COLO668 (cell line): ENCODE measurements at regions not wholly inside any gene's neighbourhood (a gene's known extent, or its start where the extent isn't known, plus 50 kb on each side); places are given as distances from the start of the nearest gene placed in this dataset.

Experiments used
- DNase-seq: peaks from one replicate; lab custom pipeline; 2025; ENCODE audit not compliant: unreplicated experiment; lab: John Stamatoyannopoulos, UW

- DNase-seq: no peak
Measured at GRCh38 chr21:37967036-37967435, 50.8 kb upstream of the KCNJ6 start.

DNA sequence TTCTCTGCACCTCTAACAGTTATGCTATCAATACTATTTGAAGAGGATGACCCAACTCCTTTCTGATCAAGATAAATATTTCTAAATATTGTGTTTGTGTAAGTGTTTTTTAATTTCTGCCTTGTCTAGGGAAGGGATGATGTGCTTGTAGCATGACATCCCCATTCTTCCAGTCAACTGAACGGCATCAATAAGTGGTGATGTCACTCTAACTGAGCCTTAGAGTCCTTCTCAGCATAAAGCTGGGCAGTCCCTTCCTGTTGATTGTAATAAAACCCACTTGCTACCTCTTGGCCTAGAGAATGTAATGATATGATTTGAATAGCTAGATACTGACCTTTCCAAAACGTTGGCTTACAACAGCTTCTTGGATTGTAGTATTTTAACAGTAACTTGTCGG, 52.5 kb upstream of the KCNJ6 start:
- no peak for DNase-seq

DNA sequence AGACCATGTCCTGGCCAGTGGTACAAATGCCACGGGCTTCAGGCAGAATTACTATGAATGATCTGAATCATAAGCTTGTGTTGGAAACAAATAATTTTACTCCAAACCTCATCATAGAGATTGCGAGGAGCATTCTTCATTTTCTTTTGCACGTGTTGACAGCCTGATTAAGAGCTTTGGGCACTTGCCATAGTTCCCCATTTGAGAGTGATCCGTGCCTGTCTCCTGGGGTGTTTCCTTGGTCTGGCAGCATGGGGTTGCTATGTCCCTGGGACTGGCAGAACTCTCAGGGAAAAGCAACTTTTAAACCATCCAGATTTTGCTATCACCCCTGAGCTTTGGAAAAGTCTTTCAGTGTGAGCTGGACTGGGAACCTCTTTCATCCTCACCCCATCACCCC, 54.3 kb upstream of the KCNJ6 start:
- no peak for DNase-seq

GRCh38 chr21:37971390-37971950, 55.2 kb upstream of the KCNJ6 start:
- no peak for DNase-seq

DNA sequence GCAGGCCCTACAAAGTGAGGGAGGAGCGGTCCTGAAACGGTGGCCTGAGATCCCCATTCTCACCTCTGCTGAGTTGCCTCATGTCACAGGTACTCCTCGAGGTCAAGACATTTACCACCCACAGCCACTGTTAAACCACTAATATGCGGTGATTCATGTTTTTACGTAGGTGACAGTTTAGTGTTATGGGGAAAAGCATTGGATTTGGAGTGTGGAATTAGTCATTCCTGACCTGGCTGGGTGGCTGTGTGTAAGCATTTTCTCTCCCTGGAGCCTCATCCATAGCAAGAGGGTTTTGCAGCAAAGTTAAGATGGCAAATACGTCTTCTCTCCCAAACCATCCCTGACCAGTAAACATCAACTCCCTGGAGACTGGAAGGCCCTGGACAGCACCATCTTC, 57.8 kb upstream of the KCNJ6 start:
- no peak for DNase-seq

GRCh38 chr21:37982496-37983318, 66.5 kb upstream of the KCNJ6 start:
- DNase-seq: no peak

- DNase-seq: no peak
Measured at GRCh38 chr21:37983336-37984095, 67.3 kb upstream of the KCNJ6 start.

- no peak for DNase-seq
Measured at GRCh38 chr21:37984416-37984815, 68.2 kb upstream of the KCNJ6 start.

DNA sequence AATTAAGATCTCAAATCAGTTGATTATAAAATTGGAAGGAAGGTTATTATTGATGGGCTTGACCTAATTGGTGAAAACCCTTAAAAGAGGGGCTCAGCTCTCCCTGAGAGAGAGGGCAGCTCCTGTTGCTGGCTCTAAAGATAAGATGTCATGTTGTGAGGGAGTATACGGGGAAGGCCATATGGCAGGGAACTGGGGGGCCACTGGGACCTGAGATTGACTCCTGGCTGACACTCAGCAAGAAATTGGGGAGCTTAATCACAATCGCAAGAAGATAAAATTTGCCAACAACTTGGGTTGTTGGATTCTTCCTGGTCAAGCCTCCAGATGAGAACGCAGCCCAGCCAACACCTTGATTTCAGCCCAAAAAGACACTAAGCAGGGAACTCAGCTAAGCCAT, 69.7 kb upstream of the KCNJ6 start:
- no peak for DNase-seq

DNA sequence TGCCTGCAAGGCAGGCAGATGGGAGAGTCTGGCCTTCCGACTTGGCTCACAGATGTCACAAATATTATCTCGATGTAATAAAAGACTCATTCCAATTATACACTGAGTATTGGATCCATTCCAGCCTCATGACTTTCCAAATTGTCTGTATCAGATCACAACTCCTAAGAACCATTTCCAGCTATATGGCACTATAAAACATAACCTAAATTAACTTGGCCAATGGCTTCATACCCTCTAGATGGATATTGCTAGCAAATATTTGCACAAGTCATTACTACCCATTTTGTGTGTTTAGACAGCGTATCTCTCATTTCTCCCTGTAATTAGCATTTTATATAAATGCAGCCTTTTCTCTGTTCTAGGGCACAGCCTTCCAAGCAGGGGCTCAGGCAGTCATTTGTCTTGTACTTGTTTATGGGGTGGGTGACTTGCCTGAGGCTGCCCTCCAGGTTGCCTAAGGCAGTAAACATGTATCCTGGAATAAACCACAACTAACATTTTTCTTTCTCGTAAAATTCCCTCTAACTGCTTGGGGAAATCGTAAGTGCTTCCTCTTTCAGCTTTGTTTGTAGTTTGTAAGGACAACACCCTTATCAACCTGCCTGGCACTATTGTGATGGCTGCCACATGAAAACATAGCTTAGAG, 70.6 kb upstream of the KCNJ6 start:
- DNase-seq: peak; percentile 53

DNA sequence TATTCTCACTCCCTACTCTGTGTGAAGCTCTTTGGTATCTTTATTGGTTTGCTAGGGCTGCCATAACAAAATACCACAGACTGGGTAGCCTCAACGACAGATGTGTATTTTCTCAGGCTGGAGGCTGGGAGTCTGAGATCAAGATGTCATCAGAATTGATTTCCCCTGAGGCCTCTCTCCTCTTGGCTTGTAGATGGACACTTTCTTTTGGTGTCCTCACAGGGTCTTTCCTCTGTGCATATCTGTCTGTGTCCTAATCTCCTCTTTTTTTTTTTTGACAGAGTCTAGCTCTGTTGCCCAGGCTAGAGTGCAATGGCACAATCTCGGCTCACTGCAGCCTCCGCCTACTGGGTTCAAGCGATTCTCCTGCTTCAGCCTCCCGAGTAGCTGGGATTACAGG, 71.4 kb upstream of the KCNJ6 start:
- DNase-seq: no peak

- DNase-seq: no peak
Measured at GRCh38 chr21:37993071-37993470, 76.8 kb upstream of the KCNJ6 start.

- DNase-seq: no peak
Measured at GRCh38 chr21:37994211-37994610, 78.0 kb upstream of the KCNJ6 start.

GRCh38 chr21:38012672-38013071, 96.4 kb upstream of the KCNJ6 start:
- DNase-seq: no peak

DNA sequence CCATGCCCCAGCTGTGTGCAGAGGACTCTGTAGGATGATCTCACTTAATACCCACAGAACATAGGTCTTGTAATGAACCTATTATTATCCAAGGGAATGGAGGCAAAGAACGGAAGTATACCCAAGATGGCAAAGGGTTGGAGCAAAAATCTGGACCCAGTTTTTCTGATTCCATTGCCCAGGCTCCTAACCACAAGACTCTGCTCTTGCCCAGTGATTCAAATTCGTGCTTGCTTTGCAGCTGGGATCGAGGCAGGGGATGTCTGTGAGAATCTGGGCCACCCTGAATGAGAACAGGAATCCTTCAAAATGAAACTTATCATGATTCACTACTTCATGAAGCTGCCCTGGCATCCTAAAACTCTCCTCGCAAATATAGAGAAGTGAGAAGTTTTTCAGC, 97.5 kb upstream of the KCNJ6 start:
- DNase-seq: no peak

GRCh38 chr21:38014298-38014697, 98.0 kb upstream of the KCNJ6 start:
- no peak for DNase-seq

GRCh38 chr21:38027901-38028498, 111.7 kb upstream of the KCNJ6 start:
- DNase-seq: no peak

- no peak for DNase-seq
Measured at GRCh38 chr21:38032082-38032801, 116.0 kb upstream of the KCNJ6 start.

DNA sequence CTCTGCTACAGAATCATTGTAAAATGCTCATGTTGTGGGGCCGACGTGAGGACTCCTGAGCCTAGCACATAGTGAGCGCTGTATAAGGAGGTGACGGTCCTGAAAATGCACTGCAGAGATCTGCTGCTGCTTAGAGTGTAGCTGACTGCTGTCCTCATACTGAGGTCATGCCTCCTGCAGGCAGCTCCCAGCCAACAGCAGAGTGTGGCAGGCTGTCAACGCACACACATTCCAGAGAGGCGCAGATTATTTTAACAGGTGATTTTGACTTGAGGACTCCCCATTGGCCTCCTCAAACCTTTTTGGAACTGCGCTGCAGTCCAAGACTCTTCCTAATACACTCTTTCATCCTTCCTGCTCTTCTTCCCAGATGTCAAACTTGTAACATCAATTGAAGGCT, 119.8 kb upstream of the KCNJ6 start:
- no peak for DNase-seq

DNA sequence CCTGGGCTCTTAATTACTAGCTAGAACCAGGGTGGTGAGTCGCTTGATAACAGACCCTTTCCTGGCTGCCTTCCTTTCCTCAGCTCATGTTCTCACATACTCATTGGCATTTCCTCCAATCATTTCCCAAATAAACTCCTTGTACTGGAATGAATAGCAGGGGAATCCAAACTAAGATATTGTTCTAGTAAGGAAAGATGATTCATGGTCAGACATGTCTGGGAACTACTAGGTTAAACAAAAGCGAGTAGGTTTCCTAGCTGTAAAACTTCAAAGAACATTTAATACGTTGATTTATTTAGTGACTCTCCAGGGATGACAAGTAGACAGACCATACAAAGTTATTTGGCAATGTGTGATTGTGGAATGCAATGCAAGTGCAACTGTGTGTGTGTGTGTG, 121.2 kb upstream of the KCNJ6 start:
- DNase-seq: no peak

DNA sequence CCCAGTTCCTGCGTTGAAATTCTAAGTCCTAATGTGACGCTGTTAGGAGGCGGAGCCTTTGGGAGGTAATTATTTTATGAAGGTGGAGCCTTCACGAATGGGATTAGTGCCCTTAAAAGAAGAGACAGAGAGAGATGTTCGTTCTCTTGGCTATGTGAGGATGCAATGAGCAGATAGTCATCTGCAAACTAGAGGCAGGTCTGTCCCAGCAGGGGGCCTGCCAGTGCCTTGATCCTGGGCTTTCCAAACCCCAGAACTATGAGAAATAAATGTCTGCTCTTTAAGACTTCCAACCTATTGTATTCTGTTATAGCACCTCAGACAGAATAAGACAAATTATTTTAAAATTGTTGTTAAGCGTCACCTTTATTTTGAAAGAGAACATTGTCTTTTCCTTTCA, 123.1 kb upstream of the KCNJ6 start:
- no peak for DNase-seq
